ENCODE measurements at regions not wholly inside any gene's neighbourhood (a gene's known extent, or its start where the extent isn't known, plus 50 kb on each side); places are given as distances from the start of the nearest gene placed in this dataset.
"Not testable (repeated sequence)": the region's sequence is repeated elsewhere in the genome, so short reads cannot be mapped to it uniquely, and the experiment has no call there.

DNA sequence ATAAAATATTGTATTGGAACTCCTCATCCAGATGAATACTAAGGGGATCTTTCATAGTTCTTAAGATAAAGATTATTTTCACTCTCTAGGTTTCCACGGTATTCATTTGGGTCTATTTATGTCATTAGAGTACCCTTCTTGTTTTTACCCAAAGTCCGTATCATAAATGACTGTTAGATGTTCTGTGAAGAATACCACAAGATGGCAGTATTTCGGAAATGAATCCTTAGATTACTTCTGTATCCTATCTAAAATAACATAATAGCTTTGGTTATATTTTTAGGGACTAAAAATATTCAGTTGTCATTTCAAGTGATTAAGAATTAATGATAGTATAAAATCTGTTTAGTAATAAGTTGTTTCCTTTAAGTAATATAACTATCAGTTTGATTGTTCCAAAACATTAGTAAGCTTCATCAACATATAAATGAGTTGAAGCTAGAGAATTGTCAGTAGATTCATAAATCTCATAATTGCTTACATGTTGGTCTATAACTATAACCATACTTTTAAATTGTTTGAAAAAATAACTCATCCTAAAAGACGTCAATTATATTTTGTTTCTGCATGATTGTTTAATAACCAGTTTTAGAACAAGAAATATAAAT, 337.5 kb upstream of the KCND2 start:
- no peak for DNase-seq (ENCODE audit: low read depth in 2 of 2)

DNA sequence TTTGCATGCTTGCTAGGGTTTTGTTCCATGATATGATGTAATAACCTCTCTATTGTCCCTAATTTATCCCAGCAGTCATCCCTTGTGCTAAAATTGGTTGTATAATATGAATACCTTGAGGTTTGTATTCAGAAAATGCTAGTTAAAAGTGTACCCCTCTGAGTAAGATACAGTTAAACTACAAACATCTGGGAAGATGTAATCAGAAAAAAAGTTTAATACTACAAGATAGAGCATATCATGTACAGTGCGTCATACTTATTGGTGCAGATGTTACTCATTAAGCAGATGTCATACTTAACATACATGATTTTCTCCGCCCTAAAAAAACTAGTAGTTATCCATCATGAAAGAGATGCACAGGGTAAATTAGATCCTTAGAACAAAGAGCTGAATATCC, 336.1 kb upstream of the KCND2 start:
- no peak for DNase-seq (ENCODE audit: low read depth in 2 of 2)

DNA sequence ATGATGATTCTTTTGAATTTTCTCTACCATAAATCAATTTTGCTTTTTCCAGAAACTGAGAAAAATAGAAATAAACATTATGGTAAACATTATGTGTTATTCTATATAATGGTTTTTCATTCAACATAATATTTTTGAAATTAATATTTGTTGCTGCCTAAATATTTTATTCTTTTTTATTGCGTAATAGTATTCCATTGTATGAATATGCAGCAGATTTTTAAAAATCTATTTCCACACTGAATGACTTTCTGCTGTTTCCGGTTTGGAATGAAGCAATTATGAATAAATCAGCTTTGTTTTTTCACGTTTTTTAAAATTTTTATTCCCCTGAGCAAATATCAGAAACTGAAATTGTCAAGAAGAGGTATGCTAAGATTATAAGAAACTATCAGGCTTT, 335.2 kb upstream of the KCND2 start:
- DNase-seq (ENCODE audit: low read depth in 2 of 2) = no peak

DNA sequence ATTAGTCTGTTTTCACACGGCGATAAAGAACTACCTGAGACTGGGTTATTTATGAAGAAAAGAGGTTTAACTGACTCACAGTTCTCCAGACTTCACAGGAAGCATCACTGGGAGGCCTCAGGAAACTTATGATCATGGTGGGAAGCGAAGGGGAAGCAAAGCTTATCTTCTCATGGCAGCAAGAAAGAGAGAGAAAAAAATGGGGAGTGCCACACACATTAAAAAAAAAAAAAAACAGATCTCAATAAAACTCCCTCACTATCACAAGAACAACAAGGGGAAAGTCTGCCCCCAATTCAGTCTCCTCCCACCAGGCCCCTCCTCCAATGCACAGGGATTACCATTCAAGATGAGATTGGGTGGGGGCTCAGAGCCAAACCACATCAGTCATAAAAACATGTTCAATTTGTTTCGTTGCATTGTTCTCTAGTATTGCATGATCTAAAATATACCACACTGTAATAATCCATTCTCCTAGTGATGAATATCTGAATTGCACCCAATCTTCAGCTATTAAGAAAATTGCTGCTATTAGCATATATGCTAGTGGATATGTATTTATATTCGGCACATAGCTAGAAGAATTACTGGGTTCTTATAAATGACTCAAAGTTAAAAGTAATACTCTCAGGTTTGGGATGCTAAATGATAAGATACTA, 328.9 kb upstream of the KCND2 start:
- DNase-seq (ENCODE audit: low read depth in 2 of 2) = no peak

DNA sequence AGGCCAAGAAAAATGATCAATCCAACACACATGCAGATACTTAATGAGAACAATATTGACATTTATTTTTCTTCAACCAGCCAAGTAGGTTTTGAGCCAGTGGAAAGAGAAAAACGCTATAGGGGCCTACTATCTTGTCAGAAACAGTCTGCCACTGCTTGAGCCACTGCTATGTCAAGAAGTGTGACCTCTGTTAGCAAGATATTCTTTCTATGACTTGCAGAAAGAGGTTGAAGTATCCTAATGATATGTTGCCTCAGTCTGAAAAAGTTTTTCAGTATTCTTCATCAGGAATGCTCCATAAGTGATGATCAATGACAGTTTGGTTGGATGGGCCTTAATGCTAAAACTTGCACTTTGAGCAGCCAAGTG, 328.4 kb upstream of the KCND2 start:
- DNase-seq (ENCODE audit: low read depth in 2 of 2) = no peak

DNA sequence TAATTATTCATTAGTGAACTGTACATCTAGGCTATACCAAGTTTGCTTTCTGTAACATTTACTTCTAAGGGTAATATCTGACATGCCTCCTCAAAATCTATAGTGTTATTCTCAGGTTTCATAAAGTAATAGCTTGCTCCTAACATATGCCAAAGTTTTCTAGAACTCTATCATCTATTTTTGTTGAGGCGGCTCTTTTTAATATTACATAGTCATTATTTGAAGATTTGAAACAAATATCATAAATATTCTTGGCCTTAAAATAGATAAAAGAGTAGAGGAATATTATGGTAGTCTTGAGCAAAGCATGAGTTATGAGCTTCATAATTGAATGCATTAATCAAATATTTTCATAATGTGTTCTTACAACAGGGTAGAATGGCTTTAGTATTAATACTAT, 327.2 kb upstream of the KCND2 start:
- no peak for DNase-seq (ENCODE audit: low read depth in 2 of 2)

DNA sequence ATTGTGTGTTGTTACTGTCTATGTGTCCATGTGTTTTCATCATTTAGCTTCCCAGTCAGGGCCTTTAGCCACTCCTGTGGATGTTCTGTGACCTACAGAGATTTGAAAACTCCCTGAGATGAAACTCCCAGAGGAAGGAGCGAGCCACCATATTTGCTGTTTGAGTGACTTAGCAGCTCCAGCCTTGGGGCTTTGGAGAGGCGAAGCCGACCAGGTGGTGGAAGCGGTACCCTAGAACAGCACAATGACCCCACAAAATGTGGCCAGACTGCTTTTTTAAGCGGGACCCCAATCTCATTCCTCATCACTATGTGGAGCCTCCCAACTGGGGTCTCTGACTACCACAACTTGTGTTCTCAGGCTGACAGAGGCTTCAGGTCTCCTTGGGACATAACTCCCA, 323.9 kb upstream of the KCND2 start:
- DNase-seq (ENCODE audit: low read depth in 2 of 2) = no peak

DNA sequence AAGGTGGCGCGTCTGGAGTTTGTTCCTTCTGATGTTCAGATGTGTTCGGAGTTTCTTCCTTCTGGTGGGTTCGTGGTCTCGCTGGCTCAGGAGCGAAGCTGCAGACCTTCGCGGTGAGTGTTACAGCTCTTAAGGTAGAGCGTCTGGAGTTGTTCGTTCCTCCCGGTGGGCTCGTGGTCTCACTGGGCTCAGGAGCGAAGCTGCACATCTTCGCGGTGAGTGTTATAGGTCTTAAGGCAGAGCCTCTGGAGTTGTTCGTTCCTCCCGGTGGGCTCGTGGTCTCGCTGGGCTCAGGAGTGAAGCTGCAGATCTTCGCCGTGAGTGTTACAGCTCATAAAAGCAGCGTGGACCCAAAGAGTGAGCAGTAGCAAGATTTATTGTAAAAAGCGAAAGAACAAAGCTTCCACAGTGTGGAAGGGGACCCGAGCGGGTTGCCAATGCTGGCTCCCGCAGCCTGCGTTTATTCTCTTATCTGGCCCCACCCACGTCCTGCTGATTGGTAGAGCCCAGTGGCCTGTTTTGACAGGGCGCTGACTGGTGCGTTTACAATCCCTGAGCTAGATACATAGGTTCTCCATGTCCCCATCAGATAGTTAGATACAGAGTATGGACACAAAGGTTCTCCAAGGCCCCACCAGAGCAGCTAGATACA, 322.5 kb upstream of the KCND2 start:
- DNase-seq (ENCODE audit: low read depth in 2 of 2) = not testable (repeated sequence)

DNA sequence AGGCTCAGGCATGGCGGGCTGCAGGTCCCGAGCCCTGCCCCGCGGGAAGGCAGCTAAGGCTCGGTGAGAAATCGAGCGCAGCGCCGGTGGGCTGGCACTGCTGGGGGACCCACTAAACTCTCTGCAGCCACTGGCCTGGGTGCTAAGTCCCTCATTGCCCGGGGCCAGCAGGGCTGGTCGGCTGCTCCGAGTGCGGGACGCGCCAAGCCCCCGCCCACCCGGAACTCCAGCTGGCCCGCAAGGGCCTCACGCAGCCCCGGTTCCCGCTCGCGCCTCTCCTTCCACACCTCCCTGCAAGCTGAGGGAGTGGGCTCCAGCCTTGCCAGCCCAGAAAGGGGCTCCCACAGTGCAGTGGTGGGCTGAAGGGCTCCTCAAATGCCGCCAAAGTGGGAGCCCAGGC, 321.4 kb upstream of the KCND2 start:
- not testable (repeated sequence) for DNase-seq (ENCODE audit: low read depth in 2 of 2)

DNA sequence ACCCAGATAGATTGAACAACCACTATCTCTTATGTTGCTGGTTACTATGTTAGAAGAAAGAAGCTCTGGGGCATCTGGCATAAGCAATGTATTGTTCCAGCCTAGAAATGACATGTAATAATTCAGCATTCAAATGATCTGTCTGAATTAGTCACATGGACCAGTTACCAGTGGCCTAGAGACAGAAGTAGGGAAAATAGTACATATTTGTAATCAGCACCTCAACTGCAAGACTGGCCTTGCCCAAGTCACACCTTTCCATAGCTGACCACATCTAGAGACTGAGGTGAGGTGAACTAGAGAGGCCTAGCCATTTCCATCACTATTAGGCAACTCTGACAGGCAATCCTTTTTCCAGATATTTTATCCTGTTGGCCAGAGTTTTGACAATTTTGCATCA, 315.6 kb upstream of the KCND2 start:
- no peak for DNase-seq (ENCODE audit: low read depth in 2 of 2)

DNA sequence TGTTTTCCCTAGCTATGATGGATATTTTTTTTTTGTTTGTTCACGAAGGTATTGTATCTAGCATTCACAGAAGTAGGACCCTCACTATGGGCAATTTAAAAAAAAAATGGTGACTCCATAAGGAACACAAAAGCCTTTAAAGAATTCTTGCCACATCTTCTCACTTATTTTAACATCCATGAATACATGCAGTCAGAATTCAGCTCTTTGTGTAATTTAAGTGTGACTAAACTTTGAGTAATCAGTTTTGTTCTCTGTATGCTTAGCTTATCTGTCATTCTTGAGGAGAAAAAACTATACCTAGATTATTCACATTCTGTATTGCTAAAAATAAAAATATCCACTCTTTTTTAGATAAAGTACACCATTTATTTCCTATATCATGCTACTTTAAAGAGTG, 313.2 kb upstream of the KCND2 start:
- DNase-seq (ENCODE audit: low read depth in 2 of 2) = no peak

DNA sequence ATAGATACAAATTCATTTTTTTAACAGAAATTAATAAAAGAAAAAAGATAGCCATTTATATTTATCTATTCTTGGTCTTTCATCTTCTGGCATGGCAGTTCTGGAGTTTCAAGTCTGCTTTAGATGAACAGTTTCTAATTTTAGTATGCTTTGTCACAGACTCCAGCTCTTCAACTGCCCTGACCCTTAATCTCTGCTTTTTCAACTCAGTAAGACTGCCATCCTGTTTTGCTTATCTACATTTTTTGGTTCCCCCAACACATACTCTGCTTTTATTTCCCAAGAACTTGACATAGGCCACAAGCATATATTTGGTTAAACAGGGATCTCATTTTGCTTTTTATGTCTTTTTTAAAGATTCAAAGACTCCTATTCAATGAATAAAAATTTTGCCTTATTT, 309.3 kb upstream of the KCND2 start:
- no peak for DNase-seq (ENCODE audit: low read depth in 2 of 2)

DNA sequence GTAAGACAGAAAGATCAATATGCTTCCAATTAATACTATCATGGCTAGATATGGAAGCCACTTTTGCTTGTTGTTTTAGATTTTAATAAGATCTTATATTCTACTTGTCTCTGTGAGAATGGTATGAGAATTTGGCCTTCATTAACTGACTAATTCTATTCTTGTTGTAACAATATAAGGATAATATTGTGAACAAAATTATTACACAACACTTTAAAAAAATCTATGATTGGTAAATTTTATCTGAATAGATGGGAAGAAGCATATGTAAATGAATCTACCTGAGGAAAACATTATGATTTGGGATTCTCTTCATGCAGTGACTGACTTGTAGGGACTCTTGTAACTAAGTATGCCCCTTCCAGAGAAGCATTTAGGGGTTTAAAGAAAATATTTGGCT, 308.9 kb upstream of the KCND2 start:
- DNase-seq (ENCODE audit: low read depth in 2 of 2) = no peak

DNA sequence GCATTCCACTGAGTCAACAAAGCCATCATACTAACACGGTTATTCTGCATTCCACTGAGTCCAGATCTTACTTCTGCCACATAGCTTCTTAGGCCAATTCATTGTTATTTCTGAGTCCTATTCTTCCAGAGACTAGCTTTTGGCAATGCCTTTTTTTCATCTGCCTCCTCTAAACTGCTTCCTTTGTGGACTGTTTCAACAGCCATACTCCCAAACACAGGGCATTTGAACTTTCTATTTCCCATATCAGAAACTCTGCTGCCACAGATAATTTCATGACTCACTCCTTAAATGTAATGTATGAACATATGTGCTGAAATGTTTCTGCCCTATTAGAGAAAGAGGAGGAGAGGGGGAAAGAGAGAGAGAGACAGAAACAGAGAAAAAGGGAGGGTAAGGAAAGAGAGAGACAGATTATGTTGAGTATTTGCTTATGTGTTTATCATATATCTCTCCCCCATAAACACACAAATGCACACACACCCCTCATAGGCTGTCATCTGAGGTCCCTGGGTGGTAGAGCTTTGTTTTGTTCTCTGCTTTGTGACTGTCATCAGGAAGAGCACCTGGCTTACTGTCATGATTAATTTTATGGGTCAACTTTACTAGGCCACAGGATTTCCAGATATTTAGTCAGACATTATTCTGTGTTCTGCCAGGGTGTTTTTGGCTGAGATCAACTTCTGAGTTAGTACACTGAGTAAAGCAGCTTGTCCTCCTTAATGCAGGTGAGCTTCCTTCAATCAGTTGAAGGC, 308.0 kb upstream of the KCND2 start:
- no peak for DNase-seq (ENCODE audit: low read depth in 2 of 2)

DNA sequence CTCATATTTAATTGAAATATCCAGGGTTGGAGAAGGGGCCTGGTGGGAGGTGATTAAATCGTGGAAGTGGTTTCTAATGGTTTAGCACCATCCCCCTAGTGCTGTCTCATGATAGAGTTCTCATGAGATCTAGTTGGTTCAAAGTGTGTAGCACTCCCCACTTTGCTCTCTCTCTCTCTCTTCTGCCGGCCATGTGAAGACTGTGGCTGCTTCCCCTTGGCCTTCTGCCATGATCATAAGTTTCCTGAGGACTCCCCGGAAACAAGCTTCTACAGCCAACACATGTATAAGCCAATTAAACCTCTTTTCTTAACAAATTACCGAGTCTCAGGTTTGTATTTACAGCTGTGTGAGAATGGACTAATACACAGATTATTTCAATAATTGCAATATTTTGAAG, 305.8 kb upstream of the KCND2 start:
- DNase-seq (ENCODE audit: low read depth in 2 of 2) = no peak

DNA sequence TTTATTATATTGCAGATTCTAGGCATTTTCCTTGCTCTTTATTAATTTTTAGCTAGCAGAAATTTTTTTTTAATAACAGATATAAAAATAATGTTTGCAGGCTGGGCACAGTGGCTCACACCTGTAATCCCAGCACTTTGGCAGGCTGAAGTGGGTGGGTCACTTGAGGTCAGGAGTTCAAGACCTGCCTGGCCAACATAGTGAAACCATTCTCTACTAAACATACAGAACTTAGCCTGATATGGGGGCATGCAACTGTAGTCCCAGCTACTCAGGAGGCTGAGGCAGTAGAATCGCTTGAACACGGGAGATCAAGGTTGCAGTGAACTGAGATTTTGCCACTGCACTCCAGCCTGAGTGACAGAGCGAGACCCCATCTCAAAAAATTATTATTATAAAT, 304.6 kb upstream of the KCND2 start:
- not testable (repeated sequence) for DNase-seq (ENCODE audit: low read depth in 2 of 2)

DNA sequence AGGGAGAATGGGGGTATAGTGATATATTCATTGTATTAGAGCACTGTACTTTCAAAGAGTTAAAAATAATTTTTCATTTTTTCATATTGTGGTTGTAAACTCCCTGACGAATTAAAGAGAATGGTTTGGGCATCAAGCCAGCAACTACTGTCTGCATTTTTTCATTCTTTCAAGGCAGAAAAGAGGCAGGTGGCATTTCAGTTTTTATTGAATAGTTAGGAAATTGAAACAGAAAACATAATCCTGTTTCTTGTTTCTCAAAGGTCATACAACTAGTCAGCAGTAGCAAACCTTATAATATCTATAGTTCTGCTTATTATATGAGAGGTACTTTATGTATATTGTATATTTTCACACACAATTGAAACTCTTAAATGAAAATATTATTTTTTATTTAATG, 303.9 kb upstream of the KCND2 start:
- DNase-seq (ENCODE audit: low read depth in 2 of 2) = no peak

DNA sequence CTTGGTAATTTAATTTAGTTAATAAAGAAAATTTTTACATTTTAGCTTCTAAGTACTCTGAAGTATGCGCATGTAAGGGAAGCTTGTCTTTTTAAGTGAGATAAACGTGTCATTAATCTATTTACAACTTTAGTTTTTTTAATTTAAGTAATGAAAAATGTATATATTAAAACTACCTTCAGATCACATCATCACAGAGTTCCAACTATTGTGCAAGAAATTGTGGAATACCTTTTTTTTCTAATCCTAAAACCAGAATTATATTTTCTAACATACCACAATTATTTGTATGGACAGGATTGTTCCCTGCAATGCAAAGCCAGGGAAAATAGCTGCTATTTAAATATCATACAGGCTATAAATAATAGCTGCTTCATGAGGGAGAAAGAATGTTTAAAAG, 303.2 kb upstream of the KCND2 start:
- no peak for DNase-seq (ENCODE audit: low read depth in 2 of 2)

DNA sequence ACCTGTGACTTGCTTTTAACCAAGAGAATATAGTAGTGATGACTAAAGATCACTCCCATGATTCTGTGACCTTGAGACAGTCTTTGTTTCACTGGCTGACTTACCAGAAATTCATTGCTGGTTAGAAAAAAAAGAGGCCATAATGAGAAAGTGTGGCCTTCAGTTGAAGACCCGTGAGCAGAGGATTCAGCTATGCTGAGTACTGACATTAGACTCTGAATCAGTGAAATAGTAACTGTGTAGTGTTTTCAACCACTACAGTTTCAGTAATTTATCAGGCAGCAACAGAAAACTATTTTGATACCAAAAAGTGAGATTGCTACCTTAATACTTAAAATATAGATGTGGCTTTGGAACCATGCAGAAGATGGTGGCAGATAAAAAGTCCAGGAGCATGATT, 298.0 kb upstream of the KCND2 start:
- DNase-seq (ENCODE audit: low read depth in 2 of 2) = no peak

DNA sequence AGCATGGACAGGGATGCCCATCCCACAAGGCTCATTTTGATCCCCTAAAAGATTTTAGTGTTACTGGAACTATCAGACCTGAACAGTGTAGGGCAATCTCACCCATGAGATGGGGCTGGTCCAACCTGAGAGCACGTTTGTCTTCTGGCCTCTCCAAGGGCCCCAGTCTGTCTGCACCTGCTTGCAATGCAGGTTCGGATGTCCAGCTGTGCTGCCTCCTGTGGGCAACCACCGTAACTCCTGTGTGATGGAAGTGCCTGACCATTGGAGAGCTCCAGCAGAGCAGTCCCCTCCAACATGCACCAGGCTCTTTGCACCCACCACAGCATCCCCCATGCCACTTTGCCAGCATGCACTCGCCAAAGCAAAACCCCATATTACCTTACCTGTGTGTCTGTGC, 290.1 kb upstream of the KCND2 start:
- DNase-seq (ENCODE audit: low read depth in 2 of 2) = no peak

DNA sequence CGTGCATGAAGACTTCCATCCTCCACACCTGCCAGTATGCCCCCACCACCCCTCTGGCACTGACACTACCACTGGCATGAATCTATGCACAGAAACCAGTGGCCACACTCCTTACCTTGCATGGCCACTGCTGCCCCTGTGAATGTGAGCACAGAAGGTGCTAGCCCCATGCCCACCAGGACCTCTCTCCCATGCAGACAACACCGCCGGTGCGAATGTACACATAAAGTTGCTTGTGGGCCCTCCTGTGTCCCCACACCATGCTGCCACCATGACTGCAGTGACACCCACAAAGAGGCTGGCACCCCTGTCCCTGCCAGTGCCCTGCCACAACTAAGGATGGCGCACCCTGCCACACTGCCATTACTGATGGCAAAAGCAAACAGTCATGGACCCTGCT, 289.5 kb upstream of the KCND2 start:
- DNase-seq (ENCODE audit: low read depth in 2 of 2) = no peak

DNA sequence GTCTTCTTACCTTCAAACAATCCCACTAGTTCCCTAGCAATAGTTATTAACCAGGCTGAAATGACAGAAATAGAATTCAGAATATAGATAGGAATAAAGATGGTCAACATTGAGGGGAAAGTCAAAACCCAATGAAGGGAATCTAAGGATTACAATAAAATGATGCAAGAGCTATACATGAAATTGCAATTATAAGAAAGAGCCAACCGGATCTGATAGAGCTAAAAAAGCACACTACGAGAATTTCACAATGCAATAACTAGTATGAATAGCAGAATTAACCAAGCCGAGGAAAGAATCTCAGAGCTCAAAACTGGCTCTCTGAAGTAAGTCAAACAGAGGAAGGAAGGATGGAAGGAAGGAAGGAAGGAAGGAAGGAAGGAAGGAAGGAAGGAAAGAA, 288.7 kb upstream of the KCND2 start:
- DNase-seq (ENCODE audit: low read depth in 2 of 2) = no peak

DNA sequence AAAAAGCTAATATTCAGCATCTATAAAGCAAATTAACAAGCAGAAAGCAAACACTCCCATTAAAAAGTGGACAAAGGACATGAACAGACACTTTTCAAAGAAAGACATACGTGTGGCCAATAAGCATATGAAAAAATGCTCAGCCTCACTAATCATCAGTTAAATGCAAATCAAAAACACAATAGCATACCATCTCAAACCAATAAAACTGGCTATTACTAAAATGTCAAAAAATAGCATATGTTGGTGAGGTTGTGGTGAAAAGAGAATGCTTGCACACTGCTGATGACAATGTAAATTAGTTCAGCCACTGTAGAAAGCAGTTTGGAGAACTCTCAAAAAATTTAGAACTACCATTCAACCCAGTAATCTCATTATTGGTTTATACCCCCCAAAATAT, 284.6 kb upstream of the KCND2 start:
- no peak for DNase-seq (ENCODE audit: low read depth in 2 of 2)

All from stimulated activated CD4-positive, alpha-beta T cell treated with anti-CD3 and anti-CD28 coated beads, Interleukin-12 subunit alpha, Interleukin-12 subunit beta, amount 100 ng/mL, for 24 hours (primary cell).